ENCODE measurements at regions not wholly inside any gene's neighbourhood (a gene's known extent, or its start where the extent isn't known, plus 50 kb on each side); places are given as distances from the start of the nearest gene placed in this dataset.

DNA sequence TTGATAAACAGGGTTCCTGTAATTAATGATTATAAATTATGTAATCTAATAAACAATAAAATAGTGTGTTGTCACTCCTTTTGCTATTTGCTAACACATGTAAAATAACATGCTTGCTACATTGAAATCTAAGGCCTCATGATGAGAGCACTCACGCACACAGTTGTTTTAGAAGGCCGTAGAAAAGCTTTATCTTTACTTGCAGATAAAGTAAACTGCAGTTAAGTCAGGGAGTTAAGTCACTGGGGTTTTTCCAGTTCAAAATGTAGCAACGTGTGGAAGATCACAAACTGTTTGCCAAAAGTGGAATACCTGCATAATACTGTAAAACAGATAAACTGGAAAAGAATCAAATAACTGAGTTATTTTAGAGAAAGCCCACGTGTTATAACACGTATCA, 187.3 kb upstream of the PACRGL start:
- no peak for DNase-seq (ENCODE audit: low read depth in 2 of 2)

DNA sequence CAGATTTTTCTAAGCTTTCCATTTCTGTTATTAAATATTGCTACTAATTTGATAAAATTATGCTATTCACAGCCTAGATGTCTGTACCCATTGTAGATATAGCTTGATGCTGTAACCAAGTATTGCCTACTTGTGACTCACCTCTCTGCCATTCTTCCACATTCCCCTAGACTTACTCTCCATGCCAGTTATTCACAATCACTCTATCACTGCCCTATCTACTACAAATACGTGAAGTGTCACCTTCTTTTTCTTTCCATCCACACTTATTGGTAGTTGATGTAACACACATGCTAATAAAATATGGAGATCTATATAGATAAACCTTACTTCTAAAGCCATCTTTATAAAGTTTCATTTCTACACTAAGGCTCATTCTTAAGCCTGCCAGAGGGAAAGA, 179.4 kb upstream of the PACRGL start:
- DNase-seq (ENCODE audit: low read depth in 2 of 2), result no peak

DNA sequence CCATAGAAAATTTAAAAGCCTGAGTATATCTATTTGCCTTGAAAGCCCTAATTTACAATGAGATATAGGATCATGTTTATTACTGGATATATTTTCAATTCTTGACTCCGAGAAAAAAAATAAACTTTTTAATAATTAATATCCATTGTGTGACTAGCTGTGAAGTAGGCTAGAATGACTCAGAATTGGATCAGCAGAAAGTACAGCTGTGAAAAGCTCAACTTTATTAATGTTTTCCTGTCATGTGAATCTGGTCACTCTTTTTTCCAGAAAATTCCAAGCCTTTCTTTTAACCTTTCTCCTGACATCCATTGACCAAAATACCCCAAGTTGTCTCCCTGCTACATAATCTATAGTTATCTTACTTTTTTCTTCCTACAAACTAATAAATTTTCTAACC, 171.8 kb upstream of the PACRGL start:
- no peak for DNase-seq (ENCODE audit: low read depth in 2 of 2)

DNA sequence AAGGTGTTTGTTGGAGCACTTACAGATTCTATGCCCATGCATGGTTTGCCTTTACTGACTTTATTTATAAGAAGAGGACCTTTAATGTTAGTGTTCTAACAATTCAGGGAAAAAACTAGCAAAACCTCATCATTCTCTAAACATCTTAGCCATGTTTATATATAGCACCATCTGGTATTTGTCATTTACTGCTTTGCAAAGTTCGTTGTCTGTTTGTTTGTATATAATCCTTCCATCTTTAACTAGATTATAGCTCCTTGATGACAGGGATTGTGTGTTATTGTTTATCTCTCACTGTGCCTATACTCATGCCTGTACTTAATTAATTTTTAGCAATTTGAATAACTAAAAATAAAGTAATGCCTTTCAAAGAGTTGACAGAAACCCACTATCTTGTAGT, 170.6 kb upstream of the PACRGL start:
- DNase-seq (ENCODE audit: low read depth in 2 of 2), result no peak

DNA sequence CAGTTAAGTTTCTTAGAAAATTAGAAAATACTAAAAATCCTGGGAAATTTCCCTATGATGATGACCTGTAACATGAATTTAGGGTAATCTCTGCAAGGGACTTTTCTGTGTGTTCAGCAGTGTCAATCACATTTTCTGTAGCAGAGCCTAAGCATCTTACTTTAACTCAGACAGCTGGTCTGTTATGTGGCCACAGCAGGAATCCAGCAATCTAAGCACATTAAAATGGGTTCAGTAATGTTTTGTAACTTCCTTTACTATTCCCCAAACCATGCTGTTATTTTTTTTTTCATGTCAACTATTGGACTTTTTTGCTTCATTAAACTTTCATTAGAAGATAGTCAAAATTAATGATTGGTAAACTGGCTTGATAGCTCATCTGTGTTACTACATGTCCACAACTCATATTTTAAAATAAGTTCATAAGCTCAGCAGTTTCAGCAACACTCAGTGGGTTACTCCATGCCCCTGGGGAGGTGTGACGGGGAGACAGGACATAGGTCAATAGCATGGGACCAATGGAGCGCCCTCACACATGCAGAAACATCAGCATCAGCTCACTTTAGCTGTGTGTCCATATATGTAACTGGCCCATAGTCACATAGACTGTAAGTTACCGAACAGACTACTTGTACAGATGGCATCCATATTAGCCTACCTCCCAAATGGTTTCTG, 168.0 kb upstream of the PACRGL start:
- DNase-seq (ENCODE audit: low read depth in 2 of 2), result no peak

DNA sequence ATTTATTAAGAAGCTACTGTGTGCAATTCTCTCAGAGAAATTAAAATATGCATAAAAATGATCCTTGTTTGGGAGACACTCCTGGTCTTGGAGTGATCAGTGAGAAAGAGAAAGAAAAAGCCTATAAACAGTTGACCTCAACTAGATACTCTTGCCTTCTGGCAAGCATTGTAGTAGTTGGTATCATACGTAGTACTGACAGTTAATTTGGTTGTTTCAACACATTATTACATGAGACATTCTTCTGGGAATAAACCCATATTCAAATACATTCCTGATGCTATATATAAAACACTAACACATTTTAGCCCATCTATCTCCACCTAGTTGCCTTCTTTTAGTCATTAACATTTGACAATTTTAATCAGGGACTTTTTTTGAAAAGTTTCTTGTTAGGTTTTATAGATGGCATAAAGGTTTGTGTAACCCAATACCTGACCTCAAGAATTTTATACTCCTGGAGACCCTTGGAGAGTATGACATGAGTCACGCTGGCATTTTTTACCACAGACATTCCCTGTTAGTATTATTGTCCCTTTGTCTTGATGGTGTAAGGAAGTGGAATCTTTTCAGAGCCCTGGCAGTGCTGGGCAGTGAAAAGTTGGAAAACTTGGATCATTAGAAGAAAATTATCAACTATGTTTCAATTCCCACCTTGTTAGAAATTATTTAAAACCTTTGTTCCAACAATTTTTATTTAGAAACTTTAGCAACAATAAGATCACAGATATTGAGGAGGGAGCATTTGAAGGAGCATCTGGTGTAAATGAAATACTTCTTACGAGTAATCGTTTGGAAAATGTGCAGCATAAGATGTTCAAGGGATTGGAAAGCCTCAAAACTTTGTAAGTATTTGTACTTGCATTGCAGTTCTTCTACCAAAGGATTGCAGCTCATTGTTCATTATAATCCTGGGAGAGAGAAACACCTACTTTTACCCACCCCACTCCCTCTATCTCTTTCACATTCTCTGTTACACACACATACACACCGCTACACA, 167.1 kb upstream of the PACRGL start:
- no peak for DNase-seq (ENCODE audit: low read depth in 2 of 2)

DNA sequence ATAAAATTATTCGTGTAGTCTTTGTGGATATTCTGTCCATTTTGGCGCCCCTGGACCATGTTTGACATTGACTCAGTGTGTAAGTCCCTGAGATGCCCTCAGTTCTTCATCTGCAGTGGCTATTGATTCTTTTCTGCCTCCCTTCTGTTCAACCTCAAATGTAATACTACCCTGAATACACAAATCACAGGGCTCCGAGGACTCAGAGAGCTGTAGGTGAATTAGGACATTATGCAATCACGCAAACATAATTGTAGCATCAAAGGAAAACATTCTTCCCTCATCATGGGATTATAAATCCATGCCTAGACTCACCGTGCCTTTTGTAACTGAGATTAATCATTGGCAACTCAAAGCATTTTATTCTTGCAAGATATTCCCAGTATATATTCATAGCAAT, 161.4 kb upstream of the PACRGL start:
- no peak for DNase-seq (ENCODE audit: low read depth in 2 of 2)

DNA sequence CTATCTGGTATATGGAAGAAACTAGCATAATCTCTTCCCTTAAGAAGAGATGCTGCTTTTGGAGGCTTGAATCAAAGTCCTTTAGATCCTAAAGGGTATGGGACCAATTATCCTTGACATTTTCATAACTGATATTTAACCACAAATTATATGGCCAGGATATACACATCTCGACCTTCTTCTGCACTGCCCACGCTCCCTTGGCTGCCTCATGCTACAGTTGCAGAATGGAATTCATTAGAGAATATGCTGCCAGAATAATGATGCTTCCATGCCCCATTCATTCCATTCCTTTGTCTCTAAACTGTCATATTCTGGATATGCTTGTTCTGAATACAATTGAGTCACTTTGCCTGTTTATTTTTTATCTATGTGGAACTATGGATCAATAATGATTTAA, 157.1 kb upstream of the PACRGL start:
- no peak for DNase-seq (ENCODE audit: low read depth in 2 of 2)

DNA sequence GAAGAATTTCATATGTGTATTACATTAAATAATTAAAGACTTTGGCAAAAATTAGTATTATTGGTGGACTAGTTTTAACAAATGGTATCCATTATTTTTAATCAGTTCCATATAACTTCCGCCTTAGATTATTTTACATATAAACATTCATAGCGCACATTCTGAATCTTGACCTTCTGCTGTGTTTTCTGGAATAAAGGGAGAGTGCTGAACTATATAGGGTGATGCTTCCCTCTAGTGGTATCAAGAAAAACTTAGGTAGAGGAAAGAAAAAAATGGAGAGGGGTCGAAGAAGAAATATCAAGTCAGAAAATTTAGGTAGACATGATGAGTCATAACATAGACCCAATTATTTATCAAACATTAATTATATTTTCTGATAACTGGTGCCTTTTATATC, 155.6 kb upstream of the PACRGL start:
- no peak for DNase-seq (ENCODE audit: low read depth in 2 of 2)

DNA sequence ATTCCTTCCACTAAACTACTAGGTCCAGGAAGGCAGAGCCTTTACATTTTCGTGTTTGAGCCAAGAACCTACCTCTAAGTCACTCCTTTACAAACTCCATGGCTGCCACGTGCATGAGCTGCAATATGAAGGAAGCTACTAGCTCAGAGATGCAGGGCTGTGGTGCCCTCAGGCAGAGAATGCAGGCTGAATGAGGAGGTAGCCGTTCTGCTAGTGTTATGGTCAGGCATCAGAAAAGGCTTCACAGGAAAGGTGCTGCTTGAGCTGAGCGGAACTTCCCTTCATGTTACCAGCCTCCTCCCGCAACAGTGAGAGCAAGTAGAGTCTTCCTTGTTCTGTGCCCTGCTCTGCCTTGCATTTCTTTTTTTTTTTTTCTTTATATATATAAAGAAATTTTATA, 148.3 kb upstream of the PACRGL start:
- no peak for DNase-seq (ENCODE audit: low read depth in 2 of 2)

DNA sequence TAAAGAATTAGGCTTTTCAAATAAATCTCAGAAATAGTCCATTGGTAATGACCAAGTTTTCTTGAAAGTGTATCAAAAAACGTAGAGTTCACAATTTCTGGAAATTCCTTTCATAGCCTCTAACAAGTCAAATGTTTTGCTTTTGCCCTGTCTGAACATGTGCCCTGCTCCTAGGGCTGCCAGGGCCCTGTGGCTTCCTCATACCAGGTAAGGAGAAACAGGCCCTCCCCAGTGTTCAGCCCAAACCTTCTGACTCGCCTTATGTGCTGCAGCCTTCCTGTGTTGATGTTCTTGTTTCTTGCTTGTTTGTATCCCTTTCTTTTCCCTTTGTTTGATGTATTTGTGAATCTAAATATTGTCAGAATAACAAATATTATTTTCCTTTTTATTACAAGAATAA, 146.1 kb upstream of the PACRGL start:
- no peak for DNase-seq (ENCODE audit: low read depth in 2 of 2)

DNA sequence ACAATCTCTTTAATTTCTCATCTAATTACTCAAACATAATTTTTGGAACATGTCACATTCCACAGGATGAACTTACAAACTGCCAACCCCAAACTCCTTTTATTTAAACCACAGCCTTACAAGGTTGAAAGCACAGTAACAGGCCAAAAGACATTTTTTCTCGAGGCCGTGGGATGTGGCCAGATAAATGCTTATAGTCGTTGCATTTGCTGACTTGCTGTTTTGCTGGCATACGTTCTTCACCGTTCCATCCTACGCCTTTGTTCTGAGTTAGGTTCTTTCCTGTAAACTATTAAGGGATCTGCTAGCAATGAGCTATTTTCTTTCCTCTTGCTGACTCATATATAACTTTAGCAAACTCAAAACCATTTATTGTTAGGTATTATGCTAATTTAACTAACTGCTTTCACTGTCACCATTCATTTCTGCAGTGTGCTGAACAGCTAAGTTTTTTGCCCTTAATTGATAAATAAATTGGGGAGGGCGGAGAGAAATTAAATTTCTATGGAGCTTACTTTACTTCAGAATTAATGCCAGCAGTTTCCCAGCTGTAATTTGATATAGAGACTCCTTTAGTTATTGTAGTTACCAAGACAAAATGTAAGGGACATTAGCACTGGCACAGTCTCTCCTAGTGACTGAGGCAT, 135.1 kb upstream of the PACRGL start:
- no peak for DNase-seq (ENCODE audit: low read depth in 2 of 2)

DNA sequence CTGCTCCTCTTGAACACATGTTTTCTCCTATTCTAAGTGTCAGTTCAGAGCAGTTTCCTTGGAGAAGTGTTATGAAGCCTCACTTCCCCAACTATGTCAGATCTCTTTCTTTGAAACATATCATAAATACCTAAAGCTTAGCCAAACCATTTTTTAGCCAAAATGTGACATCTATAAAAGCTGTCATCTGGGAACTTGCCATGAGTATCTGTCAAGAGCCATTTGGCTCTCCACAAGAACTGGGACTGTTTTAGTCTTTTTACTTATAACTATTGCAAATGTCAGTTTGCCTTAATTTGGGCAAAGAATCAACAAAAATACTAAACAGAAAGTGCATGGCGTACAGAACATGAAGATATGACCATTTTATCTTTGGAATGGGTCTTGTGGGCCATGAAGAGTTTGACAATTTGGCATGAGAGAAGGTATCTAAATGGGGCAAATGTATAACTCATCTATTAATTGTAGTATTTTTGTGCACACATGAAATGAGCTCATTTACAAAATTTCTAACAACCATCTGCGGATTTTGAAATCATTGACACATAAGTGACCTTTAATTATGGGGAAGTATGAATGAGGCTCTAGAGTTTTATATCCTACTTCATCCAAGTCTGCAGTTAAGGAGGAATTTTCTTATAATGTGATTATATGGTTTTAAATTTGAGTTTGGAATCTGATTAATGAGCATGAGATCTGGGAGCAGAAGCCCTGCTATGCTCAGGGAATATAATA, 129.1 kb upstream of the PACRGL start:
- DNase-seq (ENCODE audit: low read depth in 2 of 2), result no peak

DNA sequence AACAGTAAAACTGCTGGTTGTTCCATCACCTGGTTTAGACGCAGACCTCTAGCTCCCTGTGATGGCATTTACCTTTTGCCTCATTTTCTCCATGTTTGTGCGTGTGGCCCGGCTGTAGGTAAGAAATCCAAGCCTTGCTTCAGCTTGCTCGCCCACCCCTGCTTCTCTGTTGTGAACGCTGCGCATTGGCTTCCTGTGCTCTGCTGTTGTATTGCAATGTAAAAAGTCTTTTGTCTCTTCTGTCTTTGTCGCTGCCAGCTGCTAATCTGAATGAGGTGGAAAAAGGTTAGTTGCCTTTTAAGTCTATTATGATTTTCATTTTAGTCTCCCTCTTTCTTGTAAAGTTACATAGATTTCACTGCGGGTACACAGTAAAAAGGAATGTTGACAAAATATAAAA, 127.3 kb upstream of the PACRGL start:
- DNase-seq (ENCODE audit: low read depth in 2 of 2), result no peak

DNA sequence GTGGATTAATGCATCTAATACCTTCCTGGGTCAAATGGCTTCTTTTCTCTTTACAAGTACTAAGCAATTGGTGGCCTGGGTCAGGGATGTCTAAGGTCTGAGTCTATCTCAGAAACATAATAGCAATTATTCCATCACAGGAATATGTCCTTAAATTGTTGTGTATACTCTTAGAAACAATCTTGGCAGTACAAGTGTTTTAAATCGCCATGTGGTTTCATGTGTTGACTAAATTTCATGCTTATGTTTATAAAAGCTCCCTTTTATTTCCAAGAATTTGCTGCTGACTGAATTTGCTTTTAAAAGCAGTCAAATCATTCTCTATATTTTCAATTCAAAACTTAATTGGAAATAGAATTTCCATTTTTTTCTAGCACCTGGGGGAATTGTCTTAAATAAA, 125.3 kb upstream of the PACRGL start:
- DNase-seq (ENCODE audit: low read depth in 2 of 2), result no peak

DNA sequence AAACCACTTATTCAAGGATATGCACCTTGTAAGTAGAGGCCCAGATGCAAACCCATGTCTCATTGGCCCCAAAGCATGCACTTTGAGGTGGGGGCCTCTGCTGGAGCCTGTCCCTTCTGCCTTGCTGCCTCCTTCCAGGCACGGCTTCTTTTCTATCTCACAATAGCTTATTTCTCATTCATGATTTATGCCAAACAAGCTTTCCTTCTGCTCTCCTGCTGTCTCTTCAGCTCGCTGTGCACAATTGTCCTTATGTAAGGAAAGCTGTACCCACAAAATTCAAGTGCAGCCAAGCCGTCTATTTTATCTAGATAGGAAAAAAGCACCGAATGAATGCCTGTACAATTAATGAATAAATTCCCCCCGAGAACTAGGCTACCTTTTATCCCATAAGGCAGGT, 124.8 kb upstream of the PACRGL start:
- DNase-seq (ENCODE audit: low read depth in 2 of 2), result no peak

DNA sequence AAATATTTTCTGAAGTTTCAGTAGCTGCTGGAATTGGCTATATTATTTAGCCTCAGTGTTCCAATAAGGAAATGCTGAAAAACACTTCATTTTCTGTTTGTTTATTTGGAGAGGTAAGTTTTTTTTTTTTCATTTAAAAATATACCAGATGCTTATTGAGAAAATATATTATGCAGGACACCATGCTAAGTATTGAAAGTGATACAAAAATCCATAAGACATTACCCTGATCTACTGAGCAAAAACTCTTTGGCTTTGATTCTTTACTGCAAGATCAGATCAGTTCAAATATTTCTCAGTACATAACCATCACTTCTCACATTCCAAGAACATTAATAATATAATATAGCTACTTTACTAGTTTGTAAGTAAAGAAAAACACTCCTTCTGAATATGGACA, 123.4 kb upstream of the PACRGL start:
- no peak for DNase-seq (ENCODE audit: low read depth in 2 of 2)

DNA sequence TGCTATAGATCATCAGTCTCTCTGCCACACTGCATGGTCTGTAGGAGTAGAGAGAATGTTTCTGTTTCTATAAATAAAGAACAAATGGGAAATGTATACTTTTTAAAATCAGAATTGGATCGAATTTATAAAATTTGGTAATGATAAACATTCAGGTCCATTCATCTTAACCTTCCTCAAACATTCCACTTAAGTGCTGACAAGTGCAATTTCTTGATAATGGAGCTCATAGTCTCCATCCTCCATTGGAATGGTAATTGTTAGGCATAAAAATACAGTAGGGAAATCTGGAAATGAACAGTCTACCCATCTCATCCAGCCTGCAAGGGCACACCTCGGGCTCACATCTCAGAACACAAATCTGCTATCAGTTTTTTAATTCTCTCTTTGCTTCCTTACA, 122.6 kb upstream of the PACRGL start:
- DNase-seq (ENCODE audit: low read depth in 2 of 2), result no peak

DNA sequence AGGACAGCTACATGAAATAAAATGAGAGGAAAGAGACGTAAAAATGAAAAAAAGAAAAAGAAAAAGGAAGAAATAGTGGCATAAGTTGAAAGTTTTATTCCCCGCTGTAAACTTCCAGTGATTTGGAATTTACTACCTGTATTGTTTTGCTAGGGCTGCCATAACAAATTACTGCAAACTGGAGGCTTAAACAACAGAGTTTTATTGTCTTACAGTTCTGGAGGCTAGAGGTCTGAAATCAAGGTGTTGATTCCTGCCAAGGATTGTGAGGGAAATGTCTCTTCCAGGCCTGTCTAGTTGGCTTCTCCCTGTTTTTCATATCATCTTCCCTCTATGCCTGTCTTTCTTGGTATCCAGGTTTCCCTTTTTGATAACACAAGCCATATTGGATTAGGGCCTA, 119.4 kb upstream of the PACRGL start:
- DNase-seq (ENCODE audit: low read depth in 2 of 2), result no peak

DNA sequence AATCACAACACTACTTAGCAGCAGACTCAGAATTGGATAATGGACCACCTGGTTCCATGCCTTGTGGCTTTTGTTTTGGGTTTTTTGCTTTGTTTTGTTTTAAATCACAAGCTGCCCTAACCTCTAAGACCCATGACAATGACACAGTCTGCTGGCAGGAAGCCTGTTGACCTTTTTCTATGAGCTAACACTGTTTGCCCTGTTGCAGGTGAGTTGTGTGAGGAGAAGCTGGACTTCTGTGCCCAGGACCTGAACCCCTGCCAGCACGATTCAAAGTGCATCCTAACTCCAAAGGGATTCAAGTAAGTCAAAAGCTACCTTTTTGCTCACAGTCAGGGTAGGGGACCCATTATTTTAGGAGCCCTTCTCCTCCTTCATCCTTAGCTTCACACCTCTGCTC, 110.8 kb upstream of the PACRGL start:
- no peak for DNase-seq (ENCODE audit: low read depth in 2 of 2)

DNA sequence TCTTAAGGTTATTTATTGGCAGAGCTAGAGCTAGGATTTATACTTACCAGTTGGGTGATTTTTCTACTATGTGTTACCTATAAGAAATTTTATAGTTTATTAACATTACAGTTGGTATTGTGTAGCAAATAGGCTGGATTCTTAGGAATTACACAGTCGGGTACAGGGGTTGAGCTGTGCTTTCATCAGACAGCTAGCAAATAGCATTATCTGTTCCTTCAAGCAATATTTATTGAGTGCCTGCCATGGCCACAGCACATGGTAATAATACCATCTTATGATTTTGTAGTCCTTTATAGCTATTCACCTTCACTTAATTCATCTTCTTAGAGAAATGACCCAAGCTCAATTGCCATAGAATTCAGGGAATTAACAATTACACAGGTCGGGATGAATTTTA, 109.4 kb upstream of the PACRGL start:
- no peak for DNase-seq (ENCODE audit: low read depth in 2 of 2)

DNA sequence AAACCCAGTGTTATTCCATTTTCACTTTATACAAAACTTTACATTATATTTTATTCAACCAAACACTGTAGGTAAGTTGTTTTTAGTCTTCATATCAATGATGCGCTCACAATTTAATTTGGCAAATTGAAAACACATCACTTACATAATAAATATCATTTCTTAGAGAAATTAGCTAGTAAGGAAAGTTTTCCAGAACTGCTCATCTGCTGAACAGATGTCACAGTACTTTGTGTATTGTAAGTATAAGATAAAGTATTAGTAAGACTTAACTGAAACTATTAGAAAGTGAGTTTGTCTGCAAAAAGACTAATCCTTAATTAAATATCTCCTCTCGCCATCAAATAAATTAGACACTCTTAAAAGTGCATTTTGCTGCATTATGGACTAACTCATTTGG, 108.7 kb upstream of the PACRGL start:
- no peak for DNase-seq (ENCODE audit: low read depth in 2 of 2)

Measured in stimulated activated CD8-positive, alpha-beta memory T cell treated with anti-CD3 and anti-CD28 coated beads, Interleukin-2, amount 100 ng/mL, for 48 hours (primary cell).